A549 (cell line): ENCODE measurements at regions not wholly inside any gene's neighbourhood (a gene's known extent, or its start where the extent isn't known, plus 50 kb on each side); places are given as distances from the start of the nearest gene placed in this dataset.
A peak's percentile ranks its signal among the peaks of the same experiment; 100 is the strongest.

ENCODE experiments used
- ATAC-seq, 2 experiments: fragments of 200-7000 bp in 1 of 2; fragments of >200 bp in 1 of 2; cut with Nextera tagmentation in 1 of 2; cut with Tn5 transposase in 1 of 2; 3 replicates each; pipeline versions ENCODE4 v1.8.0 to v1.9.1; 2018 to 2020; ENCODE audit warnings: mild to moderate bottlenecking in 1 of 2, moderate library complexity in 1 of 2
- CTCF ChIA-PET: fragments of 300-600 bp; sonication (Branson Sonifier 250); formaldehyde crosslinking; extraction: SDS; loops from one replicate; lab custom pipeline; 2021; ENCODE audit warnings: antibody characterized with exemption, inconsistent platforms; lab: Yijun Ruan, JAX
- POLR2A ChIA-PET: fragments of 350-600 bp; formaldehyde crosslinking; extraction: SDS; loops from one replicate; lab custom pipeline; 2021; ENCODE audit warnings: antibody characterized with exemption, inconsistent platforms; lab: Yijun Ruan, JAX
- DNase-seq, 2 experiments: peaks; one replicate each; pipeline versions ENCODE4 v3.0.0 to v3.0.0-alpha.2; 2011 to 2016; ENCODE audit warnings: low read depth in 1 of 2, low spot score in 1 of 2
- FAIRE-seq: peaks from 2 replicates; lab custom pipeline; 2011; peaks lifted over from hg19 to GRCh38; lab: Jason Lieb, UNC
- H3K27ac ChIP-seq, 2 experiments: fragments of >200 bp; sonication (Bioruptor Twin); formaldehyde crosslinking; 3 replicates each; pipeline ENCODE4 v1.5.1; 2016 to 2017
- H3K4me1 ChIP-seq: fragments of >200 bp; sonication (Bioruptor Twin); formaldehyde crosslinking; 3 replicates; pipeline ENCODE4 v1.6.1; 2016
- H3K4me2 ChIP-seq: fragments of >200 bp; sonication (Bioruptor Twin); formaldehyde crosslinking; 3 replicates; pipeline ENCODE4 v1.6.1; 2016
- H3K4me3 ChIP-seq: fragments of >200 bp; sonication (Bioruptor Twin); formaldehyde crosslinking; 3 replicates; pipeline ENCODE4 v1.5.1; 2016
- H3K9me3 ChIP-seq: fragments of >200 bp; sonication (Bioruptor Twin); formaldehyde crosslinking; 3 replicates; pipeline ENCODE4 v1.6.1; 2016
- CBX2 ChIP-seq: fragments of 200-600 bp; sonication (generic); IDR thresholded peaks from 2 replicates; pipeline ENCODE4 v1.6.1; 2016; ENCODE audit warnings: low read depth, mild to moderate bottlenecking, borderline replicate concordance
- CEBPB ChIP-seq, 2 experiments: fragments of >200 bp in 1 of 2; sonication (Bioruptor Twin) in 1 of 2; formaldehyde crosslinking in 1 of 2; IDR thresholded peaks; 2 replicates each; pipeline ENCODE4 v1.6.1; 2012 to 2016
- E2F6 ChIP-seq: IDR thresholded peaks from 2 replicates; pipeline ENCODE4 v1.6.1; 2012; ENCODE audit warnings: low read depth, borderline replicate concordance
- ESRRA ChIP-seq: fragments of 150-350 bp; IDR thresholded peaks from 2 replicates; pipeline ENCODE4 v1.6.1; 2014; ENCODE audit warnings: mild to moderate bottlenecking, low read length, borderline replicate concordance
- FOSB ChIP-seq: fragments of 250-450 bp; sonication (Bioruptor Pico); IDR thresholded peaks from 2 replicates; pipeline ENCODE4 v1.5.0; 2020; ENCODE audit warnings: mild to moderate bottlenecking, moderate library complexity
- HEYL ChIP-seq: fragments of 250-450 bp; sonication (Bioruptor Pico); IDR thresholded peaks from 2 replicates; pipeline ENCODE4 v1.8.0; 2021; ENCODE audit warnings: mild to moderate bottlenecking, moderate library complexity
- HOXA7 ChIP-seq: fragments of 250-450 bp; sonication (Bioruptor Pico); IDR thresholded peaks from 2 replicates; pipeline ENCODE4 v1.5.0; 2020; ENCODE audit warnings: mild to moderate bottlenecking, moderate library complexity
- JUN ChIP-seq, 2 experiments: fragments of >200 bp; sonication (Bioruptor Twin); formaldehyde crosslinking; IDR thresholded peaks; 2 replicates in 1 of 2; 3 replicates in 1 of 2; pipeline ENCODE4 v1.6.1; 2016 to 2017
- NPAS2 ChIP-seq: fragments of 250-450 bp; sonication (Bioruptor Pico); IDR thresholded peaks from 2 replicates; pipeline ENCODE4 v1.8.0; 2022; ENCODE audit warnings: mild to moderate bottlenecking, moderate library complexity, borderline replicate concordance
- POLR2A ChIP-seq: IDR thresholded peaks from 2 replicates; pipeline ENCODE4 v1.6.1; 2012; ENCODE audit warnings: mild to moderate bottlenecking, low read length
- POLR2AphosphoS2 ChIP-seq: conservative IDR thresholded peaks from 2 replicates; pipeline ENCODE4 v1.6.1; 2012; ENCODE audit warnings: low read length, improper control_type of control experiment, inconsistent platforms
- REST ChIP-seq: fragments of 200-600 bp; sonication (generic); IDR thresholded peaks from 2 replicates; pipeline ENCODE4 v1.6.1; 2016; ENCODE audit warnings: antibody characterized with exemption, mild to moderate bottlenecking, moderate library complexity
- RFX5 ChIP-seq: fragments of 450-650 bp; IDR thresholded peaks from 2 replicates; pipeline ENCODE4 v1.7.1; 2014; ENCODE audit warnings: antibody characterized with exemption, mild to moderate bottlenecking, moderate library complexity
- SMC3 ChIP-seq: fragments of >200 bp; sonication (Bioruptor Twin); formaldehyde crosslinking; IDR thresholded peaks from 3 replicates; pipeline ENCODE4 v1.6.1; 2018; ENCODE audit warnings: inconsistent platforms
- ZC3H11A ChIP-seq: fragments of 450-650 bp; IDR thresholded peaks from 2 replicates; pipeline ENCODE4 v1.6.1; 2014; ENCODE audit warnings: antibody characterized with exemption, mild to moderate bottlenecking
- ZFP36 ChIP-seq: fragments of 450-650 bp; IDR thresholded peaks from 2 replicates; pipeline ENCODE4 v1.6.1; 2014; ENCODE audit warnings: borderline replicate concordance; ENCODE audit not compliant: partially characterized antibody
- WGBS: methylation state at CpG from one replicate; pipeline ENCODE4 v1.1.6; 2017; ENCODE audit errors: missing lambda C conversion rate; 5-methylcytosine and 5-hydroxymethylcytosine counted together

- DNase-seq (no peak), ATAC-seq (no peak), FAIRE-seq (no peak)
- no peak overlapping the region for H3K27ac ChIP-seq
- no peak for TF ChIP-seq REST
- 0 out of 4 replicates have a peak, but pooled peaks of 1 of the 2 experiments have one; percentile 46 for TF ChIP-seq CEBPB (IDR thresholded peaks at IDR 0.05)
- no peak for TF ChIP-seq ZC3H11A
- no peak for TF ChIP-seq NPAS2 (CRISPR knock-in tag)
- ChIA-PET CTCF (interaction anchor here (1.0 kb wide), 2 partner anchors 8 to 46 kb away, joined by 3 to 4 read pairs; no protein-coding TSS in a partner anchor), POLR2A (no interaction called here)
- no peaks in the 10 kb centered on the region for H3K4me1 ChIP-seq
- no peaks in the 10 kb centered on the region for H3K9me3 ChIP-seq
- no peak overlapping the region for H3K4me2 ChIP-seq
- 85% methylated on average over 37 of the region's 42 CpGs for WGBS
- H3K4me3 ChIP-seq, result no peak overlapping the region
Observed at GRCh38 chr14:101364503-101365328, 196.6 kb upstream of the DIO3 start.

GRCh38 chr14:101365329-101366158, 195.8 kb upstream of the DIO3 start:
- H3K4me3 ChIP-seq, result no peak overlapping the region
- TF ChIP-seq JUN (IDR thresholded peaks at IDR 0.05), result no peak
- no peak for TF ChIP-seq FOSB
- no peak for TF ChIP-seq ESRRA
- no peak for TF ChIP-seq HOXA7 (CRISPR knock-in tag)
- no peak for TF ChIP-seq E2F6
- TF ChIP-seq RFX5, result no peak
- no peak for TF ChIP-seq ZFP36
- no peak for TF ChIP-seq POLR2AphosphoS2
- TF ChIP-seq CEBPB (IDR thresholded peaks at IDR 0.05), result no peak
- TF ChIP-seq HEYL (CRISPR knock-in tag), result no peak
- no peak for TF ChIP-seq CBX2
- TF ChIP-seq SMC3, result no peak
- no peak for TF ChIP-seq POLR2A
- TF ChIP-seq, all 56 proteins: peak for 0
- Histone ChIP-seq H3K4me2 (no peak overlapping the region), H3K27ac (no peak overlapping the region), H3K4me1 (no peaks in the 10 kb centered on the region), H3K9me3 (no peaks in the 10 kb centered on the region)
- 89% methylated on average over 16 of the region's 20 CpGs for whole genome bisulfite sequencing
- ChIA-PET POLR2A (no interaction called here), CTCF (interaction anchor here (1.0 kb wide), 2 partner anchors 9 to 47 kb away, joined by 3 to 4 read pairs; no protein-coding TSS in a partner anchor)
- ATAC-seq (no peak), DNase-seq (no peak), FAIRE-seq (no peak)
